A673 (cell line): ENCODE measurements at regions not wholly inside any gene's neighbourhood (a gene's known extent, or its start where the extent isn't known, plus 50 kb on each side); places are given as distances from the start of the nearest gene placed in this dataset.

Experiments used
- BruUV-seq: library from RNA; stranded (reverse); fragments of 400-500 nt; replicated peaks from 2 replicates; lab custom pipeline; 2021; lab: Mats Ljungman, UMichigan
- CTCF ChIA-PET: fragments of 300-600 bp; sonication (Branson Sonifier 250); formaldehyde crosslinking; loops from one replicate; lab custom pipeline; 2022; ENCODE audit warnings: antibody characterized with exemption; lab: Charles Lee
- POLR2A ChIA-PET: fragments of 300-600 bp; sonication (Branson Sonifier 250); formaldehyde crosslinking; loops from one replicate; lab custom pipeline; 2022; ENCODE audit warnings: antibody characterized with exemption; ENCODE audit not compliant: low non-redundant PET; lab: Charles Lee
- DNase-seq: peaks from one replicate; pipeline ENCODE4 v3.0.0-alpha.2; 2015; ENCODE audit warnings: low spot score
- H3K27ac ChIP-seq: fragments of 200-600 bp; sonication (generic); 2 replicates; pipeline ENCODE4 v1.5.1; 2016; ENCODE audit warnings: mixed run types, low read depth, mild to moderate bottlenecking, mixed read lengths, antibody characterized with exemption, low read length; ENCODE audit not compliant: poor library complexity, severe bottlenecking
- H3K27me3 ChIP-seq: fragments of 200-600 bp; sonication (generic); replicated peaks from 2 replicates; pipeline ENCODE4 v1.6.1; 2017; ENCODE audit warnings: mixed run types, low read depth, mild to moderate bottlenecking, mixed read lengths, antibody characterized with exemption, low read length; ENCODE audit not compliant: insufficient read depth, poor library complexity
- H3K36me3 ChIP-seq: fragments of 200-600 bp; sonication (generic); 2 replicates; pipeline ENCODE4 v1.6.1; 2016; ENCODE audit warnings: mixed run types, mild to moderate bottlenecking, mixed read lengths, antibody characterized with exemption, low read length; ENCODE audit not compliant: insufficient read depth, poor library complexity, severe bottlenecking
- H3K4me1 ChIP-seq: fragments of 200-600 bp; sonication (generic); 2 replicates; pipeline ENCODE4 v1.6.1; 2017; ENCODE audit warnings: mixed run types, mild to moderate bottlenecking, mixed read lengths, antibody characterized with exemption, low read length; ENCODE audit not compliant: insufficient read depth, poor library complexity, severe bottlenecking
- H3K4me3 ChIP-seq: fragments of 200-600 bp; sonication (generic); 2 replicates; pipeline ENCODE4 v1.5.1; 2016; ENCODE audit warnings: low read depth, mixed run types, mild to moderate bottlenecking, mixed read lengths, low read length; ENCODE audit not compliant: poor library complexity, severe bottlenecking
- H3K9me3 ChIP-seq: fragments of 200-600 bp; sonication (generic); 2 replicates; pipeline ENCODE4 v1.6.1; 2016; ENCODE audit warnings: mixed run types, low read depth, mild to moderate bottlenecking, mixed read lengths, antibody characterized with exemption, low read length; ENCODE audit not compliant: poor library complexity, severe bottlenecking
- CTCF ChIP-seq: fragments of 300-800, 200-600 bp; sonication (generic); conservative IDR thresholded peaks from 2 replicates; pipeline ENCODE4 v1.5.1; 2017; ENCODE audit warnings: low read depth, mild to moderate bottlenecking, antibody characterized with exemption, low read length, moderate library complexity, mixed read lengths
- EZH2 ChIP-seq: fragments of 200-600 bp; sonication (generic); IDR thresholded peaks from 2 replicates; pipeline ENCODE4 v1.6.1; 2017; ENCODE audit warnings: borderline replicate concordance, low read depth, mild to moderate bottlenecking, mixed read lengths, antibody characterized with exemption, low read length; ENCODE audit not compliant: poor library complexity, severe bottlenecking
- intact Hi-C: fragments of 100-400 bp; cut with micrococcal nuclease; formaldehyde crosslinking; loops from one replicate; pipeline ENCODE4 v1.10.0; 2022; ENCODE audit not compliant: unreplicated experiment

- ChIA-PET CTCF (no interaction called here), POLR2A (no interaction called here)
- H3K9me3 ChIP-seq: no peaks in the 10 kb centered on the region
- TF ChIP-seq CTCF: no peak
- no peak for TF ChIP-seq EZH2
- H3K27me3 ChIP-seq: no peaks in the 10 kb centered on the region
- H3K4me1 ChIP-seq: no peaks in the 10 kb centered on the region
- H3K4me3 ChIP-seq: no peak overlapping the region
- intact Hi-C loops: no loop called here
- DNase-seq: no peak
- BruUV-seq: no TSS peak
- H3K27ac ChIP-seq: no peak overlapping the region
- H3K36me3 ChIP-seq: no peaks in the 10 kb centered on the region
Measured at GRCh38 chr9:8012986-8013385, 213.4 kb upstream of the DMAC1 start.

GRCh38 chr9:8011974-8012373 lies 212.4 kb upstream of the DMAC1 start:
- Histone ChIP-seq H3K36me3 (no peaks in the 10 kb centered on the region), H3K27ac (no peak overlapping the region), H3K4me3 (no peak overlapping the region), H3K9me3 (no peaks in the 10 kb centered on the region), H3K27me3 (no peaks in the 10 kb centered on the region), H3K4me1 (no peaks in the 10 kb centered on the region)
- POLR2A ChIA-PET: no interaction called here
- CTCF ChIA-PET: no interaction called here
- TF ChIP-seq CTCF (no peak), EZH2 (no peak)
- no TSS peak for BruUV-seq
- intact Hi-C loops: no loop called here
- no peak for DNase-seq

GRCh38 chr9:7996558-7996957 lies 197.0 kb upstream of the DMAC1 start:
- POLR2A ChIA-PET: no interaction called here
- Histone ChIP-seq H3K27ac (no peak overlapping the region), H3K4me1 (no peaks in the 10 kb centered on the region), H3K9me3 (peaks cover 7% of the 10 kb centered on the region), H3K27me3 (no peaks in the 10 kb centered on the region), H3K4me3 (no peak overlapping the region), H3K36me3 (no peaks in the 10 kb centered on the region)
- intact Hi-C loops: no loop called here
- no peak for TF ChIP-seq CTCF
- no peak for TF ChIP-seq EZH2
- BruUV-seq: no TSS peak
- CTCF ChIA-PET: no interaction called here
- DNase-seq: no peak
